Mesenchymal stem cell (in vitro differentiated cells and primary cell): ENCODE measurements at regions not wholly inside any gene's neighbourhood (a gene's known extent, or its start where the extent isn't known, plus 50 kb on each side); places are given as distances from the start of the nearest gene placed in this dataset.

Source experiments
- DNase-seq: peaks from one replicate; pipeline ENCODE4 v3.0.0-alpha.2; 2013
- H2AFZ ChIP-seq: one replicate; pipeline ENCODE4 v1.6.1; 2013; ENCODE audit warnings: low read depth, mild to moderate bottlenecking, control low read depth, inconsistent platforms, low read length, moderate library complexity
- H2AK5ac ChIP-seq: 2 replicates; pipeline ENCODE4 v1.6.1; 2013; ENCODE audit warnings: low read length, moderate library complexity, mild to moderate bottlenecking, inconsistent platforms; ENCODE audit not compliant: severe bottlenecking
- H2BK120ac ChIP-seq: one replicate; pipeline ENCODE4 v1.6.1; 2013; ENCODE audit warnings: low read depth, mild to moderate bottlenecking, inconsistent platforms, low read length, moderate library complexity
- H2BK12ac ChIP-seq, 2 experiments: one replicate each; pipeline ENCODE4 v1.6.1; 2013; ENCODE audit warnings: inconsistent platforms in 2 of 2, low read length in 2 of 2, mild to moderate bottlenecking in 2 of 2, moderate library complexity in 2 of 2, control low read depth in 1 of 2
- H2BK15ac ChIP-seq: one replicate; pipeline ENCODE4 v1.6.1; 2013; ENCODE audit warnings: mild to moderate bottlenecking, low read depth, inconsistent platforms; ENCODE audit not compliant: poor library complexity, severe bottlenecking
- H2BK5ac ChIP-seq: 2 replicates; pipeline ENCODE4 v1.6.1; 2013; ENCODE audit warnings: low read depth, mild to moderate bottlenecking, low read length, control low read depth, inconsistent platforms; ENCODE audit not compliant: poor library complexity, severe bottlenecking
- H3K14ac ChIP-seq, 2 experiments: one replicate each; pipeline ENCODE4 v1.6.1; 2013; ENCODE audit warnings: inconsistent platforms in 2 of 2, low read length in 2 of 2, control low read depth in 1 of 2, mild to moderate bottlenecking in 1 of 2, moderate library complexity in 1 of 2
- H3K18ac ChIP-seq, 2 experiments: one replicate each; pipeline ENCODE4 v1.6.1; 2013; ENCODE audit warnings: inconsistent platforms in 2 of 2, low read length in 2 of 2, control low read depth in 1 of 2, low read depth in 1 of 2, mild to moderate bottlenecking in 1 of 2
- H3K23ac ChIP-seq, 2 experiments: one replicate each; pipeline ENCODE4 v1.6.1; 2013; ENCODE audit warnings: inconsistent platforms in 2 of 2, low read length in 2 of 2, mild to moderate bottlenecking in 2 of 2, moderate library complexity in 2 of 2, control low read depth in 1 of 2
- H3K27ac ChIP-seq: 2 replicates; pipeline ENCODE4 v1.5.1; 2013; ENCODE audit warnings: mild to moderate bottlenecking, moderate library complexity, low read length, control low read depth, inconsistent platforms; ENCODE audit not compliant: poor library complexity, severe bottlenecking
- H3K27me3 ChIP-seq, 2 experiments: 2 replicates each; pipeline versions ENCODE4 v1.6.1 to v1.7.0; 2013; ENCODE audit warnings: low read length in 2 of 2, mild to moderate bottlenecking in 2 of 2, moderate library complexity in 2 of 2, control low read depth in 1 of 2, inconsistent platforms in 1 of 2; ENCODE audit not compliant: control insufficient read depth in 1 of 2, insufficient read depth in 1 of 2
- H3K36me3 ChIP-seq, 2 experiments: 2 replicates each; pipeline versions ENCODE4 v1.6.1 to v1.7.0; 2013; ENCODE audit warnings: low read length in 2 of 2, control low read depth in 1 of 2, inconsistent platforms in 1 of 2, low read depth in 1 of 2, mild to moderate bottlenecking in 1 of 2; ENCODE audit not compliant: insufficient read depth in 2 of 2, control insufficient read depth in 1 of 2
- H3K4ac ChIP-seq, 2 experiments: one replicate each; pipeline ENCODE4 v1.6.1; 2013; ENCODE audit warnings: inconsistent platforms in 2 of 2, low read length in 2 of 2, mild to moderate bottlenecking in 2 of 2, moderate library complexity in 2 of 2, control low read depth in 1 of 2, low read depth in 1 of 2
- H3K4me1 ChIP-seq: 2 replicates; pipeline ENCODE4 v1.6.1; 2013; ENCODE audit warnings: low read depth, low read length, control low read depth; ENCODE audit not compliant: control insufficient read depth, insufficient read depth
- H3K4me2 ChIP-seq: 2 replicates; pipeline ENCODE4 v1.6.1; 2013; ENCODE audit warnings: low read length, mild to moderate bottlenecking, inconsistent platforms; ENCODE audit not compliant: poor library complexity, severe bottlenecking
- H3K4me3 ChIP-seq, 2 experiments: 2 replicates each; pipeline versions ENCODE4 v1.5.1 to v1.7.0; 2013; ENCODE audit warnings: low read length in 2 of 2, mild to moderate bottlenecking in 2 of 2, control low read depth in 1 of 2, low read depth in 1 of 2; ENCODE audit not compliant: insufficient read depth in 1 of 2
- H3K79me1 ChIP-seq: replicated peaks from 2 replicates; pipeline ENCODE4 v1.6.1; 2013; ENCODE audit warnings: mild to moderate bottlenecking, control low read depth, low read length, inconsistent platforms; ENCODE audit not compliant: poor library complexity, severe bottlenecking
- H3K9ac ChIP-seq: 2 replicates; pipeline ENCODE4 v1.7.0; 2013; ENCODE audit warnings: mild to moderate bottlenecking, low read length, moderate library complexity
- H3K9me3 ChIP-seq: 2 replicates; pipeline ENCODE4 v1.7.0; 2013; ENCODE audit warnings: mild to moderate bottlenecking, low read length; ENCODE audit not compliant: control insufficient read depth
- H4K8ac ChIP-seq: one replicate; pipeline ENCODE4 v1.6.1; 2013; ENCODE audit warnings: inconsistent platforms, mild to moderate bottlenecking, low read length, moderate library complexity
- H4K91ac ChIP-seq: one replicate; pipeline ENCODE4 v1.6.1; 2013; ENCODE audit warnings: mild to moderate bottlenecking, low read length, inconsistent platforms
- WGBS: methylation state at CpG from one replicate; pipeline ENCODE4 v1.1.7; 2013; ENCODE audit warnings: mixed read lengths; 5-methylcytosine and 5-hydroxymethylcytosine counted together

DNA sequence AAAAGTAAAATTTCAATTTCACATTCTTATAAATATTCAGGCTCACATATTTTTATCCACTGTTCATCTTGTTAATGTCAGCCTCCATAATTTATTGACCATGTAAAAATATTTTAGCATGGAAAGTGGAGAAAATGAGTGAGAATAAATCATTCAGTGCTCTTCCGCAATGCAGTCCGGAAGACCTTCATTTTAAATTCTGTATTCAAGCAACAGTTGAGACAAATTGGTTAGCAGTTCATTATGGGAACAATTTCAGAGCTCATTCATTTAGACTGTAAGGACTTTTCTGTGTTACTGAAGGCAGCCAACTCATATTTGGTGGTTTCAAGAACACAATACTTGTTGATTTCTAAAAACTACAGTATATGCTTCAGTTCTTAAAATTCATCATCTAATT is 97.8 kb downstream of the TYW3 start:
- H3K18ac ChIP-seq: no peak overlapping the region
- peaks cover 3% of the 10 kb centered on the region for H3K4me1 ChIP-seq
- no peak overlapping the region for H3K9ac ChIP-seq
- no peak overlapping the region for H3K14ac ChIP-seq
- H3K4me2 ChIP-seq: no peak overlapping the region
- DNase-seq: no peak
- no peak overlapping the region for H2AK5ac ChIP-seq
- H2BK15ac ChIP-seq: no peak overlapping the region
- no peak overlapping the region for H4K91ac ChIP-seq
- 100% methylated on average over 2 of the region's 2 CpGs for WGBS
- no peak overlapping the region for H2BK5ac ChIP-seq
- H4K8ac ChIP-seq: no peak overlapping the region
- H3K36me3 ChIP-seq: no peaks in the 10 kb centered on the region
- no peaks in the 10 kb centered on the region for H3K9me3 ChIP-seq
- no peak overlapping the region for H2BK12ac ChIP-seq
- H3K79me1 ChIP-seq: no peaks in the 10 kb centered on the region
- H3K23ac ChIP-seq: no peak overlapping the region
- no peak overlapping the region for H2BK120ac ChIP-seq
- H3K4ac ChIP-seq: no peak overlapping the region
- H3K27ac ChIP-seq: no peak overlapping the region
- no peak overlapping the region for H2AFZ ChIP-seq
- H3K27me3 ChIP-seq: no peaks in the 10 kb centered on the region
- H3K4me3 ChIP-seq: no peak overlapping the region

- no peak overlapping the region for H3K4ac ChIP-seq
- no peaks in the 10 kb centered on the region for H3K9me3 ChIP-seq
- H3K4me2 ChIP-seq: no peak overlapping the region
- no peaks in the 10 kb centered on the region for H3K27me3 ChIP-seq
- H4K91ac ChIP-seq: no peak overlapping the region
- H3K4me3 ChIP-seq: no peak overlapping the region
- H3K36me3 ChIP-seq: no peaks in the 10 kb centered on the region
- no peak overlapping the region for H2BK120ac ChIP-seq
- no peak overlapping the region for H3K9ac ChIP-seq
- no peaks in the 10 kb centered on the region for H3K79me1 ChIP-seq
- H2AK5ac ChIP-seq: peak overlapping the region; percentile 26
- no peak overlapping the region for H3K14ac ChIP-seq
- H2BK5ac ChIP-seq: no peak overlapping the region
- H2AFZ ChIP-seq: no peak overlapping the region
- no peak overlapping the region for H3K23ac ChIP-seq
- no peak overlapping the region for H4K8ac ChIP-seq
- H2BK12ac ChIP-seq: no peak overlapping the region
- H3K18ac ChIP-seq: no peak overlapping the region
- H3K27ac ChIP-seq: no peak overlapping the region
- H3K4me1 ChIP-seq: peaks cover 3% of the 10 kb centered on the region
- H2BK15ac ChIP-seq: no peak overlapping the region
- no peak for DNase-seq
These were observed 101.3 kb downstream of the TYW3 start for GRCh38 chr1:74834261-74834660.

DNA sequence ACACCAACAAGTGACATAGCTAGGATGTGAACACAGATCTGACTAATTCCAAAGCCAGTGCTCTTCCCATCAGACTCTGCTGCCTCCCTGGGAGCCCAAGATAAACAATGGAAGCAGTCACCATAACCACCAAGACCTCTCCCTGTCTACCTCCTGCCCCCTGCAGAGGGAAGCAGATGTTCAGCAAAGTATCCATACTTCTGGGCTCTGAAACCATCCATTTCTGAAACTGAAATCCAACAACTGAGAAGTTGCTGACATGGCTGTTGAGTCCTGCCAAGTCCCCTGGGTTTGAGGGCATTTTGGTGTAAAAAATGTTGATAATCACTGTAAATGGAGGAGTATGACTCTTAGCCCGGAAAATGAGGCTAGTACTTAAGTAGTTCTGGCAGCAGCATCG is 102.1 kb downstream of the TYW3 start:
- 100% methylated on average over 1 of the region's 2 CpGs for WGBS
- Histone ChIP-seq H3K4me2 (no peak overlapping the region), H3K27me3 (no peaks in the 10 kb centered on the region), H2BK15ac (no peak overlapping the region), H3K14ac (no peak overlapping the region), H4K91ac (no peak overlapping the region), H3K23ac (no peak overlapping the region), H3K18ac (no peak overlapping the region), H3K36me3 (no peaks in the 10 kb centered on the region), H2BK5ac (no peak overlapping the region), H2BK12ac (no peak overlapping the region), H2AK5ac (no peak overlapping the region), H2AFZ (no peak overlapping the region), H4K8ac (no peak overlapping the region), H3K4ac (no peak overlapping the region), H3K79me1 (no peaks in the 10 kb centered on the region), H3K4me1 (peaks cover 3% of the 10 kb centered on the region), H3K27ac (peak overlapping the region; percentile 45), H2BK120ac (no peak overlapping the region), H3K4me3 (no peak overlapping the region), H3K9me3 (no peaks in the 10 kb centered on the region), H3K9ac (no peak overlapping the region)
- no peak for DNase-seq

GRCh38 chr1:74842726-74843125 is 109.8 kb downstream of the TYW3 start:
- Histone ChIP-seq H4K91ac (no peak overlapping the region), H2BK120ac (no peak overlapping the region), H3K4me1 (no peaks in the 10 kb centered on the region), H3K23ac (no peak overlapping the region), H3K18ac (no peak overlapping the region), H3K9ac (no peak overlapping the region), H3K36me3 (no peaks in the 10 kb centered on the region), H2BK5ac (no peak overlapping the region), H4K8ac (no peak overlapping the region), H2BK12ac (no peak overlapping the region), H2AFZ (no peak overlapping the region), H3K4me2 (no peak overlapping the region), H2BK15ac (no peak overlapping the region), H3K27ac (no peak overlapping the region), H3K4me3 (no peak overlapping the region), H3K79me1 (no peaks in the 10 kb centered on the region), H3K14ac (no peak overlapping the region), H3K27me3 (no peaks in the 10 kb centered on the region), H3K9me3 (no peaks in the 10 kb centered on the region), H3K4ac (no peak overlapping the region), H2AK5ac (no peak overlapping the region)
- WGBS: no CpG with 5 or more reads among the region's 3 CpGs
- DNase-seq: no peak
